SW 1271 (cell line): ENCODE measurements at regions not wholly inside any gene's neighbourhood (a gene's known extent, or its start where the extent isn't known, plus 50 kb on each side); places are given as distances from the start of the nearest gene placed in this dataset.

Experiments used
- DNase-seq, 2 experiments: peaks; one replicate each; lab custom pipeline; 2025; lab: John Stamatoyannopoulos, UW

GRCh38 chr7:18364396-18364795 lies 131.2 kb upstream of the HDAC9 start:
- DNase-seq = no peak

DNA sequence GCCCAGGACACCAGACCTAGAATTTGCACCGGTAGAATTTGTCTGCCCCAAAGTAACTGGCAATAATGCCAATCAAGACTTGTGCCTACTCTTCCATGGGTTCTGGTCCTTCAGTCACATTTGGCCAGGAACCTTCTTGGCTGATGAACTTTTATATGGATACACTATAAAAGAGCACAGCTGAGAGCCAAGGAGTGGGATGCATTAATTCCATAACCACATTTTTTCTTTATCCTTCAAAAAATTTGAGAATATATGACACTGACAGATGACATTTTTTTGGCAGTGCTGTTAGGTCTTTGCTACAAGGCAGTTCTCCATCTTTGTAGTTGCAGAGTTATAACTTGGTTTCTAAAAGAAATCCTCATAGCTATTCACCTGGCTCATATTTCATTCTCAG lies 129.2 kb upstream of the HDAC9 start:
- DNase-seq = no peak

GRCh38 chr7:18369011-18369410 lies 126.5 kb upstream of the HDAC9 start:
- no peak for DNase-seq

DNA sequence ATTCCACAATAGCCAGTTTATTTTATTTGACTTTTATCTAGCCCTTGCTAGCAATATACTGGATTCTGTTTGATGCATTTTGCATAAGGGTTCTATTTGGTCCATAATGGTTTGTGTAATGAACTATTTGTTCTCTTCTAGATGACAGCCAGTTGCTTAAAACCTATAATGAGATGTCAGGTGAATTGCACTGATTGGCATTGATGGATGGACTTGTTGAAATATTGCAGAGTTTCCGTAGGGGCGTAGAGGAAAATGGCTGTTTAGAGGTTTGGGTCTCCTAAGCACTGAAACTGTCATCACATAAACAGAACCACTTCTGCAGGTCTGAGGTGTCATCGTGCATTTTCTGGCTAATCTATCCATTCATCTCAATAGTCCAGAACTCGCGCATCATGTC lies 124.9 kb upstream of the HDAC9 start:
- DNase-seq = no peak

- no peak for DNase-seq
Observed at GRCh38 chr7:18378989-18379605, 116.5 kb upstream of the HDAC9 start.

DNA sequence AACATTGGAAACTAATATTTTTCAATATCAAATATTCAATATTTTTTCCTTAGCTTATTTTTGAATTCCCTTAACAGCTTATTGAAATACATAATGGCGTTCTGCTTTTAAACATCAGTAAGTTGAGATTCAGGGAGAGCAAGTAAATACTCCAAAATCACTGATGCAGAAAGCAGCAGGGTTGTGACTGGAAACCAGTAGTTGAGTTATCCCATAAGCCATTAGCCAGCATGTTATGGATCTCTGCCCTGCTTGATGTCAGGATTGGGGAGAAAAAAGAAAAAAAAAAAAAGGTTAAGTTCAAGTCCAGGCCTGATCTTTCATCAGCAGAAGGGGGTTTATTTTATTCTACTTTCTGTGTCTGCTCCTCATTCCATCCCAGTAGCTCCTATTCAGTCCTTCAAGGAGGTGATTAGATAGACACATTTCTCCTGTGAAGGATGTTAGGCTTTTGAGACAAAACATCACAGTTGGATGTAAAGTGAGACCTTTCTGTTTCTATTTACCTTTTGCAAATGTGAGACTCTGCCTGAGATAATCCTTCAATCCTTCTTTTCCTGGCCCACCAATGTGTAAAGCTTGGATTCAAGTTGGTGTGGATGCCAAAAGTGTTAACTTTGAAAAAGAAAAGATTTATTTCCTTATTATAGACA lies 110.9 kb upstream of the HDAC9 start:
- no peak for DNase-seq

GRCh38 chr7:18386607-18387006 lies 108.9 kb upstream of the HDAC9 start:
- DNase-seq = no peak

DNA sequence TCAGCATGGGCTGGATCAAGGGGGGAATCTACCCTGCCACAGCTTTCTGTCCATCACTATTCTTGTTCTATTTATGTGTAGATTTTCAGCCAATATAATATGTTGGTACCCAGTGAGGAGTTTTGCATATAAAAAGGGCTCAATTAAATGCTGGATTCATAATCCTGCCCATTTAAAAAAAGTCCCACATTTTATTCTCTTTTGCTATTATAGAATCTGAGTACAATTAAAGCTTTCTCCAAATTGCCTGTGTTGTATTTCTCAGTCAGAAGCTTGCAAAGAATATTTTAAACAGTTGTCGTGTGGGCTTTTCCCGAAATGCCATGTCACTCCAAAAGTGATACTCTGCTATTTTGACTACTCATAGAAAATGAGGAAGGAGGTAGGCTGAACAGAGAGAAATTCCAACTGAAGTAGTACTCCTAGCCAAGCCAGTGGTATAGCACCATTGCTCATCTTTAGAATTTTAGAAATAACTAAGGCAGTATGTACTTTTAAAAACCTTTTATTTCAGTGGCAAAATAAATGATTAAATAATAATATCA lies 108.3 kb upstream of the HDAC9 start:
- no peak for DNase-seq

DNA sequence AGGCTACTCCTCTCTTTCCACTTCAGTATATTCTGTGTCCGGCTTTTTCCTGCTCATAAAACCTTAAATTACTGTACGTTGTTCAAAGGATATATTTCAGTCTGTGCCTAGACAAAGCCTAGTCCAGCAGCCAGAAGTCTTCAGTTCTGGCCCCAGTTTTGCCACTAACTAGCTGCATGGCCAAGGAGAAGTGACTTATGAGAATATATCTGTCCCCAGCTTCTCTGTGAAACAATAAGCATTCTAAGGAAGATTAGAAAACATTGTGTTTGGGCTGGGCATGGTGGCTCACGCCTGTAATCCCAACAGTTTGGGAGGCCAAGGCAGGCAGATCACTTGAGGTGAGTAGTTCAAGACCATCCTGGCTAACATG lies 105.0 kb upstream of the HDAC9 start:
- no peak for DNase-seq

GRCh38 chr7:18393465-18394118 lies 102.0 kb upstream of the HDAC9 start:
- DNase-seq = no peak

DNA sequence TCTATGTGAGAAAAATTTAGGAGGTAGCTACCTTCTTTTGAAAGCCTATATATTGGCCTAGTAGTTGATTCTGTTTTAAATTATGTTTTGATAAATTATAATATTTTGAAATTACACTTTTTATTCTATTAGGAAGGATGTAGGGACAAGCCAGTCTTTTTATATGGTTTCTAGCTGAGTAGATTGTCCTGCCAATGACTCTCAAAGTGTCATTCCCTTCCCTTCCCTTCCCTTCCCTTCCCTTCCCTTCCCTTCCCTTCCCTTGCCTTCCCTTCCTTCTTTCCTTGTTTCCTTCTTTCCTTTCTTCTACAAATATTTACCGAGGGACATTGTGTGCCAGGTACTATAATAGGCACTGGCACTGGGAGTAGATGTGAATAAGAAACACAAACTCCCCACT lies 99.7 kb upstream of the HDAC9 start:
- no peak for DNase-seq

DNA sequence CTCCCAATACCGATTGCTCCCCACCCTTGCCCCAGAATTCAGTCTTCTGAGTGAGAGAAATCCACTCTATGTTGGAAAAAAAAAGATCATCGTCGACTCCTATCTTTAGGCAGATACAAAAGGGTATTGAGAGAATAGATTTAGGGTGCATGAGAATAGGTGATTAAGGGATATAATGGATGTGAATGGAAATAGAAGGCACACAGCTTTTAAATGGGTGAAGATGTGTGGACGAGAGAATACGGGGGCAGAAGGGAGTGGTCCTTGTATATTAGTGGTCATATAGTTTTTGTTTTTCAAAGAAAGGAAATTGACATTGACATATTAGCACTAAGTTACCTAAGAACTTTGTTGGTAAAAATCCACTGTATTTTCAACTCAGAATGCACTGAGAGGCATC lies 98.6 kb upstream of the HDAC9 start:
- no peak for DNase-seq

GRCh38 chr7:18399436-18400235 lies 95.9 kb upstream of the HDAC9 start:
- no peak for DNase-seq

DNA sequence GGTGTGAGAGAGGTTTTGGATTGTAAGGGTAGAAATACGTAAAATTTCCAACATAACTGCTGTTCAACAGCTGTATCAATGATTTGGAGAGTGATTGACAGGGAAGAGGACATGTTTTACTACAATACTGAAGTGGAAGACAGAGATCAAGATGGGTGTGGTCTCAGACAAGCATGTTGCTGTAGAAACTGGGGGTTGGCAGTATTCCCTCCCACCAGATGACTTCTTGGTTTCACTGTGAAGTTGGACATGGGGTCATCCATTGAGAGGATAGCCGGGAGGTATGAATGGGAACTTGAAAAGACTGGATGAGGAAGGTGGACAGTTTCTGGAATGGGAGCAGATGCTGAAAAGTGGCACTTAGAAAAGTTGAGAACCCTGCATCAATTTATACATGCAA lies 95.3 kb upstream of the HDAC9 start:
- DNase-seq = no peak

- DNase-seq = no peak
Observed at GRCh38 chr7:18400726-18401125, 94.8 kb upstream of the HDAC9 start.

GRCh38 chr7:18401757-18402156 lies 93.8 kb upstream of the HDAC9 start:
- no peak for DNase-seq

DNA sequence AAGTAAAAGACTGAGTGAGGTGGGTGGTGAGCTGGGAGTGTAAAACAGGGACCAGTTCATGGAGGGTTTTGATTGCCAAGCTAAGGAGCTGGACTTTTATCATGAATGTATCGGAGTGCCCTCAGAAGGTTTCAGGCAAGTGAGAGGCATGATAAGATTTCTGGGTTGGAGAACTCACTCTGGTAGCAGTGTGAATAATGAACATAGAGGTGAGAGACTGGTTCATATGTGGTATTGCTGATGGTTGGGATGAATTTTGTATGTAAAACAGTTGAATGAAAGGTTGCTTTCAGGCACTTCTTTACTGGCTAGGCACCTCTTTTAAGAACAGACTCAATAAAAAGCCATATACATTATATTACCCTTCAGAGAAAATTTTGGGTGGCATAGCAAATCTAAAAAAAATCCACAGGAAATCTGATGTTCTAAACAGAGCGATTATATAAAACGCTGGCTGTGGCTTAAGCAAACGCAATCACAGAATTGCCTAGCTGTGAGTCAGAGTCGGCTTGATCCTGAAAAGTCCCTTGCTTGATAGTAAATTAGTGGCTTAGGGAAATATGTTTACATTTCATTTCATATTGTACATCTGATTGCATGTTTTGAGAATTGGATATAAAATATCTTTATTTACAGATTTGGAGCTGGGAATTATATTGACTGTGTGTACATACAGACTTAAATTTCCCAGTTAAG lies 92.9 kb upstream of the HDAC9 start:
- no peak for DNase-seq

GRCh38 chr7:18405726-18406125 lies 89.8 kb upstream of the HDAC9 start:
- no peak for DNase-seq

- DNase-seq = no peak
Observed at GRCh38 chr7:18407385-18407784, 88.2 kb upstream of the HDAC9 start.

DNA sequence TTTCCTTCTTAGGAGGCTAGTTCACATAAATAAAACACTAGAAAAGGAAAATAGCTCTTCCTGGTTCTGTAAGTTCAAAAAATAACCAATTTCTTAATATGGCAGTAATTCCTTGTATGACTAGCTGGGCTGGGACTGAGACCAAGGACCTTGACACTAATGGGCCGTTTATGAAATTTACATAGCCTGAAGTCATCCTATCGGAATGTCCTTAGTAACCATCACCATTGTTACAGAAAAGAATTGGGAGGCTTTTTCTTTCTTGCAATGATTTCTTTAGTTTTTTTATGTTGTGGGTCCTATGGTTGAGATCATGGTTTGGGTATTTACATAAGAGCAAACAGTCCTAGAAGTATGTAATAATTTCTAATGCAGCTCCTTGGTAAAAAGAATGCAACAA lies 87.1 kb upstream of the HDAC9 start:
- DNase-seq = no peak

GRCh38 chr7:18408868-18409267 lies 86.7 kb upstream of the HDAC9 start:
- no peak for DNase-seq

- no peak for DNase-seq
Observed at GRCh38 chr7:18413447-18413846, 82.1 kb upstream of the HDAC9 start.
